Stimulated activated CD8-positive, alpha-beta memory T cell treated with anti-CD3 and anti-CD28 coated beads, Interleukin-7, amount 100 ng/mL, for 24 hours (primary cell): ENCODE measurements at regions not wholly inside any gene's neighbourhood (a gene's known extent, or its start where the extent isn't known, plus 50 kb on each side); places are given as distances from the start of the nearest gene placed in this dataset.

ENCODE experiments used
- DNase-seq: peaks from one replicate; pipeline ENCODE4 v3.0.0-alpha.2; 2020; ENCODE audit warnings: low read depth

GRCh38 chr11:122399375-122399774, 256.1 kb upstream of the UBASH3B start:
- DNase-seq: no peak

GRCh38 chr11:122398851-122399250, 256.7 kb upstream of the UBASH3B start:
- no peak for DNase-seq

- no peak for DNase-seq
Measured at GRCh38 chr11:122398167-122398566, 257.4 kb upstream of the UBASH3B start.

DNA sequence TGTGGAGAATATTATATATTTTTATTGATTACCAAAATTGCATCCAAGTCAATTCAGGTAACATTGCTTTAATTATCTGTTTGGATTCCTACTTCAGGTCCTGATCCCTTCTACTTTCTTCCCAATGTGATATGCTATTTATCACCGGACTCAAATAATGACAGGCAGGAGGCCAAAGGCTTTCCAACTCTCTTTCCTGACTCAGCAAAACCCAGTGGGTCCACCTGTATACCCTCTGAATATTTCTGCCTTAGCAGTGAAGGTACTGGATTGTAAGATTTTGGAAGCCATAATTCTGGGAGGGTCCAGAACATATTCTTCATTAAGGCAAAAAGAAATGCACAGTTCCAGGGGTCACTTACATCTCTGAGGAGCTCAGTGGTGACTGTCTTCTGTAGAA, 260.2 kb upstream of the UBASH3B start:
- DNase-seq: no peak

DNA sequence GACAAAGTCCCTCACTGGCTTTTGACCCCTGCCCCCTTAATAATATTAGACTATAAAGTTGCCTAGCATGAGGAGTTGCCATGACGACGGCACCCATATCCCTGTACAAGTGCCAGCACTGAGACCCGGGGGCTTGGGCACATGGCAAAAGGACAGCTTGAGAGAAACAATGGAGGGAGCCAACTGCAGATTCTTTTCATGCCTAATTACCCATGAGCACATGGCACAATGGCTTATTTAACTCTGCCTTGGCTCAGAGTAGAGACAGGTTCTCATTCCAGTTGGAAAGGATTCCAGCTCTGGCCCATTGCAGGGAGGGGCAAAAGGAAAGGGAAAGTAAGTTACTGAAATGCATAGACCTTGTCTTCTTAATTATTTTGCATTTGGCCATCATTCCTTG, 261.2 kb upstream of the UBASH3B start:
- DNase-seq: no peak

GRCh38 chr11:122393209-122393860, 262.2 kb upstream of the UBASH3B start:
- no peak for DNase-seq

GRCh38 chr11:122392508-122392907, 263.0 kb upstream of the UBASH3B start:
- no peak for DNase-seq

DNA sequence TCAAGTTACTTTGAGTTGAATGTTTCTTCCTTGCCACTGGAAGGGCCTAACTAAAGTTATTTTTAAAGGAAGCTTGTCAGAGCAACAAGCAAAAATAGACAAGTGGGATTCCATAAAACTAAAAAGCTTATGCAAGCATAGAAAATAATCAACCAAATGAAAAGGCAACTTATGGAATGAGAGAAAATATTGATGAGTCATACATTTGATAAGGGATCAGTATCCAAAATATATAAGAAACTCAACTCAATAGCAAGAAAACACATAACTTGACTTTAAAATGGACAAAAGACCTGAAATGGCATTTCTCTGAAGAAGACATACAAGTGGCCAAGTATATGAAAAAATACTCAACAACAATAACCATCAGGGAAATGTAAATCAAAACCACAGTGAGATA, 264.5 kb upstream of the UBASH3B start:
- no peak for DNase-seq

DNA sequence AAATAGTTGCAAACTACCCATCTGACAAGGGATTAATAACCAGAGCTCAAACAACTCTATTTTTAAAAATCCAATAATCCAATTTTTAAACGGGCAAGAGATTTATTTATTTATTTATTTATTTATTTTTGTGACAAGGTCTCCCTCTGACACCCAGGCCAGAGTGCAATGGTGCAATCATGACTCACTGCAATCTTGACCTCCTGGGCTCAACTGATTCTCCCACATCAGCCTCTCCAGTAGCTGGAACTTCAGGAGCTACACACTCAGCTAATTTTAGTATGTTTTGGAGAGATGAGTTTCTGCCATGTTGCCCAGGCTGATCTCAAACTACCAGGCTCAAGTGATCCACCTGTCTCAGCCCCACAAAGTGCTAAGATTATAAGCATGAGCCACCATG, 267.2 kb upstream of the BLID start:
- no peak for DNase-seq

DNA sequence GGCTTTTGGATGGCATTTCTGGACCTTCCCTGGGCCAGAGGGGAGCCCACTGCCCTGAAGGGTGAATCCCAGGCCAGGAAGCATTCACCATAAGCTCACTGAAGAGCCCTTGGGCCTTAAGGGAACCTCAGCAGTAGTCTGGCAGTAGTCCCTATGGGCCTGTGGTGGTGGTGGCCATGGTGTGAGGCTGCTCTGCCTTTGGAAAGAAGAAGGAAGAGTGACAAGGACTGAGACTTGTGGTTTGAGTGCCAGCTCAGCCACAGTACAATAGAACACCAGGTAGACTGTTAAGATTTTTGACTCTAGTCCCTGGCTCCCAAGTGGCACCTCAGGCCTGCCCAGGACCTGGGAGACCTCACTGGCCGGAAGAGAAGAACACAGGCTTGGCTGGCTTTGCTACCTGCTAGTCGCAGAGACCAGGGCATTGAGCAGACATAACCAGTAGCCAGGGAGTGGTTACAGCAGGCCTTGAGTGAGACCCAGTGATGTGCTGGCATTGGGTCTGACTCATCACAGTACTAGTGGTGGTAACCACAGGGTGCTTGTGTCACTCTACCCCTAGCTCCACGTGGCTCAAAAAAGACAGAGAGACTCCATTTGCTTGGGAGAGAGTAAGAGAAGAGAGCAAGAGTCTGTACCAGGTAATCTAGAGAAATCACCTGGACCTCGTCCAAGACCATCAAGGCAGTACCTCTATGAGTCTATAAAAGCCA, 259.8 kb upstream of the BLID start:
- DNase-seq: no peak

DNA sequence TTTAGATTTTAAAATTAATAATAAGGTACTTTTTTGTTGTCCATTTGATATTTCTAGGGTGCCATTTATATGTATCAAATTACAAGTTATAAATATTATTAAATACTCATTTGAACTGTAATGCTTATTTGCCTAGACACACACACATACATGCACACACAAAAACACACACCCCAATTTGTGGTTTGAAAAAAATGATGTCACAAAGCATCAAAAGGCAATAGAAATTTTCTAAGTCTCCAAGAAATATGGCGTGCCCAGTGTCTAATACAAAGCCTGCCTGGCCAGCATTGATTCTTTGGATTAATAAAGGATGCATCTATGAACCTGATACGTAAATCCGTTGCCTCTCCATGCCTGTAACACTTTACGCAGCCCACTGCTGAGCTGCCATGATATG, 252.8 kb upstream of the BLID start:
- no peak for DNase-seq

GRCh38 chr11:122367809-122368231, 251.8 kb upstream of the BLID start:
- DNase-seq: no peak

GRCh38 chr11:122365610-122366360, 249.8 kb upstream of the BLID start:
- no peak for DNase-seq

DNA sequence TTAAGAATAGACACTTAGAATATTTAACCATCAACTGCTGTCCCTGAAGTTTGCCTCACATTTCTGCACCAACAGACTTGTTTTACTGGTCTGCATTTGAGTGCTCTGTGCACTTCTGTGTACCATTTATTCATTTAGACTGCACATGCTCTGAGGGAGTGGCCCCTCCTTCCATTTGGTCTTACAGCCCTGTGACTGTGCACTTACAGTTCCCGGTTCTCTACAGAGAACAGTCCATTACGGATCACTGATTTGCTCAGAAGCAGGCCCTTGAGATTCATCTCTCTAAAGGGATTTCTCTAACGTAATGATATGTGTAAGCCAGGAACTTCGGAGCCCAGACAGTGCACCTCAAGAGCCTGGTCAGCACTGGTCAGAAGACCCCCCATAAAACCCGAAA, 247.3 kb upstream of the BLID start:
- DNase-seq: no peak

GRCh38 chr11:122362381-122362780, 246.4 kb upstream of the BLID start:
- DNase-seq: no peak

- no peak for DNase-seq
Measured at GRCh38 chr11:122360875-122361274, 244.9 kb upstream of the BLID start.

DNA sequence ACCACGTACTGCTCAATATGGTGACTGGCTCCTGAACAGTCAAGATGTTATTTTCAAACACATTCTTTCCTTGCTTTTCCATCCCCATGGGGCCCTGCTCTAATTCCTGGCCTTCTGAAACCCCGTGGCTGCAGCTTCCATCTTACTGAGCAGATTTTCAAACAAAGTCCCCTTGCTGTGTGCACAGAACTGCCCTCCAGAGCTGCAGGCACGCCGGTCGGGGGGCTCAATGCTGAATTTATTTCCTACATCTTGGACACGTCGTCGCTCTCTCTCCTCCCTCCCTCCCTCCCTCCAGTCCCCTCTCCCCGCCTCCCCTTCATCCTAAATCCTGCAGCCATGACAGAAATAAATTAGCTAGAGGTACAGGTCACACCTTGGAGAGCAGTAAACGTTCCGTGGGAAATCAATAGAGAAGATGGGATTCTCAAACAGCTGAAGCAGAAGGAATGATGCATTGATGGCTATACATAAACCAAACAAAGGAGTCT, 243.1 kb upstream of the BLID start:
- DNase-seq: no peak

DNA sequence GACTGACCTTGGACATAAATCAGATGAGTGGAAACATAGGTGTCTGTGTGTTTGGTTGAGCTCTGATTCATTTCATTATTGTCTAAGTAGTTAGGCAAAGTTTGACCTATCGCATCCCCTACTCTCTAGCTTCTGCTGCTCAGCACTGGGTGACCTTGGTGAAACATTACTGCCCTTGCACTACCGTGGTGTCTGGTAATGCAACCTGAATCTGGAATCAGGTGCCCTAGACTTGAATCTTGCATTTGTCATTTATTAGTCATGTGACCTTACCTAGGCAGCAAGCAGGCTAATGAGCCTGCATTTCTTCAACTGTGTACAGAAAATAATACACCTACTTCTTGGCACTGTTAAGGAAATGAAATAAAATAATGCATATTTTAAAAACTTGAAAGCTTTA, 242.3 kb upstream of the BLID start:
- DNase-seq: no peak

- no peak for DNase-seq
Measured at GRCh38 chr11:122355968-122356367, 240.0 kb upstream of the BLID start.

DNA sequence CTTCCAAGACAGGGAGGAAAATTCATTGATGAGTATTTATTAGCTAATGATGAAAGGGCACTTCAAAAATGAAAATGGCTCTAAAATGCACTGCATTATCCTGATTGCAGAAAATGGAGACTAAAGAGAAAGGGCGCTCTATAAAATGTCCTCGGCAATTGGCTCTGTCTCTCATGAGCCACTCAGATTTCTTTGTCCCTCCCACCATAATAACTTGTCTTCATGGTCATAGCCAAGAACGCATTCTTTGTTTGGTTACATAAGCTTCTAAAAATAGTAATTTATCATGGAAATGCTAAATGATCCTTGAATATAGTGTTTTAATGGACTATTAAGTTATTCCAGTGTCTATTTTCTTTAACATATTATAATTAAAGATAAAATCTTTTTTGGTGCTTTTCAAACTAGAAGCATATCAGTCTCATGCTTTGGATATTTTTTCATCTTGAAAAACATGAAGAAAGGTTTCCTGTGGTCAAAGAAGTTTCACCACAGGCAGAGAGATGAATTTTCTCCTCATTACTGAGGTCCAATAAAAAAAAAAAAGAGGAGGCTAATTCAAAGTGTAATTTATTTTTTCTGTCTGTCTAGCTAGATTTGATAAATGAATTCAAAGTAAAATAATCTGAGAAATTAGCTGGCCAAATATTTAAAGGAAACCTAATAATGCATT, 238.1 kb upstream of the BLID start:
- DNase-seq: no peak

GRCh38 chr11:122353561-122353960, 237.5 kb upstream of the BLID start:
- no peak for DNase-seq

DNA sequence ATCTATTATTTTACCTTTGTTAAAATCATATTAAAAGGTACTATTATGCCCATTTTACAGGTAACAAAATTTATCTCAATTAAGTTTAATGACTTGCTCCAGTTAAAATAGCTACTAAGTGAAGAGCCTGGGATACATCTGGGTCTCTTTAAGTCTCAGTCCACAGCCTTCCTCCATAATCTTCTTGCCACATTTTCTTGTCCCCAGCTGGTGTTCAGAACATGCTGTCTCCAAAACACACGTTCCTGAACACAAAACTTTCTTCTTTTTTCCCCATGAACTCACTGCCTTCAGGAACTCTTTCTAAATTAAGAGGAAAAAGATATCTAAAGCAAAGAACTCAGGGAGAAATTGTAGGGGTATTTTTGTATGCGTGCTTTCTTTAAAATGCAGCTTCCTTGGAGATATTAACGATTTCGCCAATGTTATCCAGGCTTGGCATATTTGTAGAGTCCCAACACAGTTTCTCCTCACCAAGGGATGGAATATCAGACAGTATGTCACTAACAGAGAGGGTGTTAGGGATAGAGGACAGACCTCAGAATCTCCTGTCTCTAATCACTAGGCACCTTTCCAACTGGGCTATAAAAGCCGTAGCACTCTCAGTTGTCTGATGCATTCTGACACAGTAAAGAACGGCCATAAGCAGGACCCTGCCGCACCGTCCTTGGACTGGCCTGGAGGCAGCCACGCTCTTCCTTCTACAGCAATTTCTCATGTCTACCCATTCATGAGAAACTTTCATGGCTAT, 232.8 kb upstream of the BLID start:
- no peak for DNase-seq
